CD4-positive, alpha-beta T cell treated with Interleukin-4 for 4 hours (primary cell): ENCODE measurements at regions not wholly inside any gene's neighbourhood (a gene's known extent, or its start where the extent isn't known, plus 50 kb on each side); places are given as distances from the start of the nearest gene placed in this dataset.
"Not testable (repeated sequence)": the region's sequence is repeated elsewhere in the genome, so short reads cannot be mapped to it uniquely, and the experiment has no call there.

Experiments
- DNase-seq: peaks from one replicate; pipeline ENCODE4 v3.0.0-alpha.2; 2020

- no peak for DNase-seq
Measured at GRCh38 chr2:16390561-16390960, 275.1 kb downstream of the CYRIA start.

GRCh38 chr2:16389611-16390010 is 276.0 kb downstream of the CYRIA start:
- no peak for DNase-seq

GRCh38 chr2:16388199-16388830 is 277.3 kb downstream of the CYRIA start:
- DNase-seq, result not testable (repeated sequence)

GRCh38 chr2:16387461-16387984 is 278.1 kb downstream of the CYRIA start:
- no peak for DNase-seq

- DNase-seq, result no peak
Measured at GRCh38 chr2:16386431-16386830, 279.2 kb downstream of the CYRIA start.

GRCh38 chr2:16386031-16386430 is 279.6 kb downstream of the CYRIA start:
- DNase-seq, result no peak

- DNase-seq, result no peak
Measured at GRCh38 chr2:16385341-16385740, 280.3 kb downstream of the CYRIA start.

GRCh38 chr2:16383411-16383810 is 282.2 kb downstream of the CYRIA start:
- DNase-seq, result no peak

GRCh38 chr2:16382451-16382850 is 283.2 kb downstream of the CYRIA start:
- no peak for DNase-seq

GRCh38 chr2:16381511-16381910 is 284.1 kb downstream of the CYRIA start:
- DNase-seq, result no peak

- DNase-seq, result not testable (repeated sequence)
Measured at GRCh38 chr2:16379901-16380300, 285.7 kb downstream of the CYRIA start.

- DNase-seq, result not testable (repeated sequence)
Measured at GRCh38 chr2:16379061-16379460, 286.6 kb downstream of the CYRIA start.

GRCh38 chr2:16378031-16378430 is 287.6 kb downstream of the CYRIA start:
- no peak for DNase-seq

- DNase-seq, result no peak
Measured at GRCh38 chr2:16375981-16376380, 289.7 kb downstream of the CYRIA start.

- no peak for DNase-seq
Measured at GRCh38 chr2:16375351-16375750, 290.3 kb downstream of the CYRIA start.

GRCh38 chr2:16374671-16375070 is 291.0 kb downstream of the CYRIA start:
- DNase-seq, result no peak

GRCh38 chr2:16373341-16373740 is 292.3 kb downstream of the CYRIA start:
- no peak for DNase-seq

- DNase-seq, result no peak
Measured at GRCh38 chr2:16371751-16372150, 293.9 kb downstream of the CYRIA start.

GRCh38 chr2:16368951-16369350 is 296.7 kb downstream of the CYRIA start:
- no peak for DNase-seq

GRCh38 chr2:16368328-16368727 is 297.3 kb downstream of the CYRIA start:
- no peak for DNase-seq

GRCh38 chr2:16365366-16365765 is 300.3 kb downstream of the CYRIA start:
- no peak for DNase-seq

GRCh38 chr2:16363581-16363980 is 302.1 kb downstream of the CYRIA start:
- no peak for DNase-seq

GRCh38 chr2:16362611-16363010 is 303.0 kb downstream of the CYRIA start:
- DNase-seq, result no peak

- DNase-seq, result no peak
Measured at GRCh38 chr2:16361261-16361995, 304.2 kb downstream of the CYRIA start.
